HCT116 (cell line): ENCODE measurements at regions not wholly inside any gene's neighbourhood (a gene's known extent, or its start where the extent isn't known, plus 50 kb on each side); places are given as distances from the start of the nearest gene placed in this dataset.

ENCODE experiments used
- ATAC-seq: fragments of 200-7000 bp; cut with Tn5 transposase; 2 replicates; pipeline ENCODE4 v1.9.1; 2020; ENCODE audit warnings: mild to moderate bottlenecking, moderate library complexity
- BruUV-seq: library from RNA; stranded (reverse); fragments of 400-500 nt; replicated peaks from 2 replicates; lab custom pipeline; 2021; lab: Mats Ljungman, UMichigan
- CTCF ChIA-PET: fragments of 300-600 bp; sonication (Branson Sonifier 250); formaldehyde crosslinking; loops from one replicate; lab custom pipeline; 2021; ENCODE audit warnings: antibody characterized with exemption; lab: Charles Lee
- POLR2A ChIA-PET: fragments of 300-600, 350-600 bp; sonication (Branson Sonifier 250); formaldehyde crosslinking; loops from one replicate; lab custom pipeline; 2021; ENCODE audit warnings: antibody characterized with exemption; lab: Charles Lee
- RAD21 ChIA-PET, 2 experiments: fragments of 300-600 bp; sonication (Branson Sonifier 250); formaldehyde crosslinking; loops; one replicate each; lab custom pipeline; 2023; ENCODE audit warnings: low total read pairs in 2 of 2; ENCODE audit not compliant: uncharacterized antibody in 2 of 2, unreplicated experiment in 2 of 2, low non-redundant PET in 1 of 2; lab: Charles Lee
- DNase-seq: peaks from one replicate; pipeline ENCODE4 v3.0.0-alpha.2; 2010; ENCODE audit warnings: low read depth, low spot score
- H2AFZ ChIP-seq: fragments of 200-600 bp; shearing (Covaris generic), sonication (generic); 2 replicates; pipeline ENCODE4 v1.6.1; 2017; ENCODE audit warnings: low read depth, mixed run types, mixed read lengths, antibody characterized with exemption, low read length; ENCODE audit not compliant: poor library complexity, severe bottlenecking
- H3K27ac ChIP-seq: 2 replicates; pipeline ENCODE4 v1.5.1; 2012; ENCODE audit warnings: low read depth, low read length
- H3K27me3 ChIP-seq: fragments of 200-600 bp; sonication (generic); 2 replicates; pipeline ENCODE4 v1.6.1; 2016; ENCODE audit warnings: mixed run types, low read length, mixed read lengths; ENCODE audit not compliant: insufficient read depth
- H3K36me3 ChIP-seq, 2 experiments: fragments of 200-500 bp in 1 of 2; fragments of 200-600 bp in 1 of 2; sonication (Bioruptor generic) in 1 of 2; sonication (generic) in 1 of 2; 2 replicates each; pipeline versions ENCODE4 v1.5.1 to v1.6.1; 2014 to 2016; ENCODE audit warnings: low read length in 2 of 2, inconsistent platforms in 1 of 2, mixed read lengths in 1 of 2, mixed run types in 1 of 2; ENCODE audit not compliant: insufficient read depth in 2 of 2, control insufficient read depth in 1 of 2
- H3K4me1 ChIP-seq, 2 experiments: fragments of 200-600 bp in 1 of 2; sonication (generic) in 1 of 2; 2 replicates each; pipeline versions ENCODE4 v1.5.1 to v1.6.1; 2012 to 2017; ENCODE audit warnings: low read length in 2 of 2, inconsistent platforms in 1 of 2, mild to moderate bottlenecking in 1 of 2, mixed read lengths in 1 of 2, mixed run types in 1 of 2, moderate library complexity in 1 of 2; ENCODE audit not compliant: insufficient read depth in 2 of 2, control insufficient read depth in 1 of 2
- H3K4me2 ChIP-seq: fragments of 200-600 bp; sonication (generic); 2 replicates; pipeline ENCODE4 v1.6.1; 2017; ENCODE audit warnings: mixed run types, low read length, mixed read lengths
- H3K4me3 ChIP-seq, 2 experiments: fragments of 200-600 bp in 1 of 2; sonication (generic) in 1 of 2; replicated peaks in 1 of 2; 2 replicates each; pipeline ENCODE4 v1.5.1; 2011 to 2016; ENCODE audit warnings: low read length in 2 of 2, control low read depth in 1 of 2, low read depth in 1 of 2, mild to moderate bottlenecking in 1 of 2, mixed read lengths in 1 of 2, mixed run types in 1 of 2
- H3K79me2 ChIP-seq: fragments of 200-600 bp; sonication (generic); 2 replicates; pipeline ENCODE4 v1.6.1; 2017; ENCODE audit warnings: mild to moderate bottlenecking, mixed run types, low read length, moderate library complexity, mixed read lengths; ENCODE audit not compliant: insufficient read depth
- H3K9ac ChIP-seq: fragments of 200-600 bp; sonication (generic); 2 replicates; pipeline ENCODE4 v1.6.1; 2016; ENCODE audit warnings: low read length, mixed read lengths
- H3K9me2 ChIP-seq: fragments of 200-600 bp; sonication (generic), shearing (Covaris generic); 2 replicates; pipeline ENCODE4 v1.6.1; 2017; ENCODE audit warnings: mixed run types, mild to moderate bottlenecking, moderate library complexity; ENCODE audit not compliant: insufficient read depth
- H3K9me3 ChIP-seq, 2 experiments: fragments of 200-500 bp in 1 of 2; fragments of 200-600 bp in 1 of 2; sonication (Bioruptor generic) in 1 of 2; sonication (generic) in 1 of 2; 2 replicates each; pipeline ENCODE4 v1.6.1; 2014 to 2017; ENCODE audit warnings: low read length in 2 of 2, mixed read lengths in 2 of 2, inconsistent platforms in 1 of 2, low read depth in 1 of 2, mild to moderate bottlenecking in 1 of 2, mixed run types in 1 of 2, moderate library complexity in 1 of 2; ENCODE audit not compliant: control insufficient read depth in 1 of 2, insufficient read depth in 1 of 2
- H4K20me1 ChIP-seq: fragments of 200-600 bp; sonication (generic), shearing (Covaris generic); 2 replicates; pipeline ENCODE4 v1.6.1; 2017; ENCODE audit warnings: mixed run types, mild to moderate bottlenecking, moderate library complexity; ENCODE audit not compliant: insufficient read depth
- CBX3 ChIP-seq: IDR thresholded peaks from 2 replicates; pipeline ENCODE4 v1.6.1; 2012; ENCODE audit warnings: low read depth
- CEBPB ChIP-seq: IDR thresholded peaks from 2 replicates; pipeline ENCODE4 v1.6.1; 2012; ENCODE audit warnings: low read depth
- EGR1 ChIP-seq: IDR thresholded peaks from 2 replicates; pipeline ENCODE4 v1.6.1; 2012; ENCODE audit warnings: low read depth
- EZH2 ChIP-seq: fragments of 200-600 bp; sonication (generic); IDR thresholded peaks from 2 replicates; pipeline ENCODE4 v1.6.1; 2017; ENCODE audit warnings: antibody characterized with exemption, mixed run types
- JUND ChIP-seq: IDR thresholded peaks from 2 replicates; pipeline ENCODE4 v1.6.1; 2012
- MAX ChIP-seq: IDR thresholded peaks from 2 replicates; pipeline ENCODE4 v1.6.1; 2012
- POLR2AphosphoS5 ChIP-seq: IDR thresholded peaks from 2 replicates; pipeline ENCODE4 v1.6.1; 2011; ENCODE audit warnings: mild to moderate bottlenecking, low read depth, low read length, moderate library complexity
- RAD21 ChIP-seq: IDR thresholded peaks from 2 replicates; pipeline ENCODE4 v1.6.1; 2012; ENCODE audit warnings: low read depth, mild to moderate bottlenecking
- SIN3A ChIP-seq: IDR thresholded peaks from 2 replicates; pipeline ENCODE4 v1.6.1; 2012; ENCODE audit warnings: low read depth
- SP1 ChIP-seq: IDR thresholded peaks from 2 replicates; pipeline ENCODE4 v1.6.1; 2012; ENCODE audit warnings: low read depth
- TCF7L2 ChIP-seq: IDR thresholded peaks from 2 replicates; pipeline ENCODE4 v1.7.0; 2011; ENCODE audit warnings: borderline replicate concordance, inconsistent platforms; ENCODE audit not compliant: insufficient read depth, insufficient read length; ENCODE audit errors: extremely low read depth
- YY1 ChIP-seq: IDR thresholded peaks from 2 replicates; pipeline ENCODE4 v1.6.1; 2011; ENCODE audit warnings: low read length, low read depth, moderate library complexity, mild to moderate bottlenecking; ENCODE audit not compliant: insufficient replicate concordance; ENCODE audit errors: extremely low read depth
- ZFX ChIP-seq: fragments of 450-650 bp; IDR thresholded peaks from 2 replicates; pipeline ENCODE4 v1.6.1; 2017
- ZNF274 ChIP-seq: fragments of 200-500 bp; sonication (Bioruptor generic); IDR thresholded peaks from 2 replicates; pipeline ENCODE4 v1.6.1; 2014; ENCODE audit warnings: mild to moderate bottlenecking, low read depth, low read length, inconsistent platforms
- intact Hi-C: fragments of 100-400 bp; cut with micrococcal nuclease; formaldehyde crosslinking; loops from 2 replicates; pipeline ENCODE4 v1.10.0; 2022

DNA sequence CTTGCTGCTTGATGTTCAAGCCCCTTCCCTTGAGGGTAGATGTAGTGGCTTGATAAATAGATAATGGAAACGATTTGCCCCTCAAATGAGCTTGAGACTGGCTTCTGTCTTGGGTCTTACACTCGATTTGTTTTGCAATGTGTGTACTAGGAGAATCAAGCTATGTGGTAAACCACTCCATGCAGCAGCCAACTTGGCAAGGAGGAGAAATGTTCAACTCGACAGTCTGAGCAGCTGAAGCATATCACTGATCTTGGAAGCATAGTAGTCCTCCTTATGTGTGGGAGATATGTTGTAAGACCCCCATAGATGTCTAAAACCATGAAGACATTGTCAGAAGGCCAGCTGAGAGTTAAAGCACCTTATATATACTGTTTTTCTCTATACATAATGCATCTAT, 125.3 kb downstream of the CCNG2 start:
- POLR2A ChIA-PET = no interaction called here
- Histone ChIP-seq H3K27me3 (peaks cover 24% of the 10 kb centered on the region; the same call in 1 of the 2 replicates), H3K9me3 (no peaks in the 10 kb centered on the region), H3K9ac (no peak overlapping the region), H3K4me3 (no peak overlapping the region), H3K79me2 (no peaks in the 10 kb centered on the region), H3K9me2 (no peaks in the 10 kb centered on the region), H3K4me1 (no peaks in the 10 kb centered on the region), H3K4me2 (no peak overlapping the region), H4K20me1 (no peaks in the 10 kb centered on the region), H3K36me3 (no peaks in the 10 kb centered on the region), H3K27ac (no peak overlapping the region), H2AFZ (no peak overlapping the region)
- no peak for TF ChIP-seq YY1
- no peak for TF ChIP-seq SP1
- TF ChIP-seq EZH2 = no peak
- DNase-seq (no peak), ATAC-seq (no peak)
- RAD21 ChIA-PET = no interaction called here
- BruUV-seq = no TSS peak
- intact Hi-C loops = no loop called here
- CTCF ChIA-PET = no interaction called here

DNA sequence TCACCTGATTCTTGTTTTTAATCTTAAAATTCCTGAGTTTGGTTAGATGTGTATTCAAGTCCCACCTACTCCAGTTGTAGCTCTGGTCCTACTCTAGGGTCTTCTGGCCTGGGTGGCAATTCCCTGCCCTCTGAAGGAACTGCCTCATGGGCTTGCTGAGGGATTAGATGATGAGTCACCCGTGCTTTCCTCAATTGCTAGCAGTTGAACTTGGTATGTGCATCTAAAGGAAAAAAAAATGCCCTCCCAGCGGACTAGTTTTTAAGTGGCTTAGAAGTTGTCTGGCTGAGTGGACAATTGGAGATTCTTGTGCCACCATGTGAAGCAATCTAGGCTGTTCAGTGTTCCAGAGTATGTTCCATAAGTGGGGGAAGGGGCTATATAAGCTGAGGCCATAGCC, 127.0 kb downstream of the CCNG2 start:
- ATAC-seq = no peak
- intact Hi-C loops = no loop called here

More for the DNA sequence above, 127.0 kb downstream of the CCNG2 start:
- Histone ChIP-seq H3K36me3 (no peaks in the 10 kb centered on the region), H3K79me2 (no peaks in the 10 kb centered on the region), H3K4me2 (no peak overlapping the region), H3K27me3 (peaks cover 24% of the 10 kb centered on the region; the same call in 1 of the 2 replicates), H3K4me1 (no peaks in the 10 kb centered on the region), H4K20me1 (no peaks in the 10 kb centered on the region), H3K9ac (no peak overlapping the region), H3K9me3 (no peaks in the 10 kb centered on the region), H2AFZ (no peak overlapping the region), H3K27ac (no peak overlapping the region), H3K9me2 (no peaks in the 10 kb centered on the region), H3K4me3 (no peak overlapping the region)
- ChIA-PET POLR2A (no interaction called here), RAD21 (no interaction called here), CTCF (no interaction called here)
- TF ChIP-seq JUND = no peak
- TF ChIP-seq POLR2AphosphoS5 = no peak
- TF ChIP-seq YY1 = no peak
- no peak for TF ChIP-seq EZH2
- no peak for TF ChIP-seq RAD21
- no peak for TF ChIP-seq MAX
- no peak for TF ChIP-seq CEBPB
- no peak for TF ChIP-seq SIN3A
- no peak for TF ChIP-seq CBX3
- no peak for TF ChIP-seq ZFX
- no peak for TF ChIP-seq ZNF274
- TF ChIP-seq TCF7L2 = no peak
- TF ChIP-seq EGR1 = no peak
- TF ChIP-seq SP1 = no peak
- no TSS peak for BruUV-seq
- DNase-seq = no peak
